ENCODE measurements at regions not wholly inside any gene's neighbourhood (a gene's known extent, or its start where the extent isn't known, plus 50 kb on each side); places are given as distances from the start of the nearest gene placed in this dataset.

- TF ChIP-seq KLF17 (tag by site-specific recombination; IDR thresholded peaks at IDR 0.05) = peak; percentile 95
- no peak for TF ChIP-seq ZNF148 (tag by site-specific recombination; IDR thresholded peaks at IDR 0.05; ENCODE audit: borderline replicate concordance)
- TF ChIP-seq ZNF248 (tag by site-specific recombination; IDR thresholded peaks at IDR 0.05) = no peak
- peak; percentile 98 for TF ChIP-seq SP7 (tag by site-specific recombination; IDR thresholded peaks at IDR 0.05)
- peak; percentile 41; the same call in 1 of the 2 replicates for TF ChIP-seq MZF1 (tag by site-specific recombination; IDR thresholded peaks at IDR 0.05; ENCODE audit: borderline replicate concordance)
- TF ChIP-seq PBX3 (CRISPR knock-in tag; IDR thresholded peaks at IDR 0.05) = no peak
- peak; percentile 73 for TF ChIP-seq ZNF24 (tag by site-specific recombination; IDR thresholded peaks at IDR 0.05)
- 0 out of 2 replicates have a peak, but pooled peaks have one; percentile 55 for TF ChIP-seq ZSCAN30 (tag by site-specific recombination; IDR thresholded peaks at IDR 0.05)
- no peak for TF ChIP-seq ZNF704 (tag by site-specific recombination; IDR thresholded peaks at IDR 0.05)
- 0 out of 2 replicates have a peak, but pooled peaks have one; percentile 21 for TF ChIP-seq SCRT1 (tag by site-specific recombination; IDR thresholded peaks at IDR 0.05; ENCODE audit: borderline replicate concordance)
- TF ChIP-seq ZNF488 (tag by site-specific recombination; IDR thresholded peaks at IDR 0.05) = peak; percentile 70; the same call in 1 of the 2 replicates
- TF ChIP-seq ZNF169 (tag by site-specific recombination; IDR thresholded peaks at IDR 0.05) = no peak
- peak; percentile 58; the same call in 1 of the 2 replicates for TF ChIP-seq ZBTB8A (tag by site-specific recombination; IDR thresholded peaks at IDR 0.05)
- peak; percentile 84 for TF ChIP-seq ZFHX2 (tag by site-specific recombination; conservative IDR thresholded peaks at IDR 0.05)
- no peak for TF ChIP-seq ZNF114 (tag by site-specific recombination; IDR thresholded peaks at IDR 0.05)
- TF ChIP-seq KLF9 (tag by site-specific recombination; IDR thresholded peaks at IDR 0.05; ENCODE audit: low read depth) = peak; percentile 80
- peak; percentile 79 for TF ChIP-seq KLF10 (tag by site-specific recombination; IDR thresholded peaks at IDR 0.05)
- peak; percentile 77 for TF ChIP-seq ZXDB (tag by site-specific recombination; IDR thresholded peaks at IDR 0.05)
- no peak for TF ChIP-seq ZNF792 (tag by site-specific recombination; IDR thresholded peaks at IDR 0.05)
- peak; percentile 91 for TF ChIP-seq OSR2 (tag by site-specific recombination; IDR thresholded peaks at IDR 0.05)
- peak; percentile 26; the same call in 1 of the 2 replicates for TF ChIP-seq TSHZ1 (tag by site-specific recombination; IDR thresholded peaks at IDR 0.05; ENCODE audit: borderline replicate concordance)
- TF ChIP-seq BCL6B (tag by site-specific recombination; IDR thresholded peaks at IDR 0.05) = peak; percentile 100
- TF ChIP-seq ZIC2 (tag by site-specific recombination; IDR thresholded peaks at IDR 0.05) = peak; percentile 63
- TF ChIP-seq YY1 (tag by site-specific recombination; IDR thresholded peaks at IDR 0.05) = 0 out of 2 replicates have a peak, but pooled peaks have one; percentile 33
- no peak for TF ChIP-seq ELK4 (IDR thresholded peaks at IDR 0.05; ENCODE audit: borderline replicate concordance, low read depth, low read length)
- TF ChIP-seq ZEB2 (tag by site-specific recombination; IDR thresholded peaks at IDR 0.05) = peak; percentile 66; the same call in 1 of the 2 replicates
Observed at GRCh38 chr12:107379852-107380567, 286.7 kb upstream of the CRY1 start (continued).
